Breast epithelium (tissue), 3 donors: ENCODE measurements at regions not wholly inside any gene's neighbourhood (a gene's known extent, or its start where the extent isn't known, plus 50 kb on each side); places are given as distances from the start of the nearest gene placed in this dataset.

ENCODE experiments used
- POLR2A ChIP-seq: fragments of 450-650 bp; IDR thresholded peaks from one replicate; pipeline ENCODE4 v1.6.1; 2016; ENCODE audit warnings: antibody characterized with exemption, mild to moderate bottlenecking, moderate library complexity
- POLR2AphosphoS5 ChIP-seq, 3 donors: sonication (generic); formaldehyde crosslinking; IDR thresholded peaks; one replicate each; pipeline ENCODE4 v1.6.1; 2017; ENCODE audit warnings: antibody characterized with exemption in 3 of 3
- TF ChIP-seq, protein P1 (sequence below), 3 donors: fragments of 450-650 bp; IDR thresholded peaks; one replicate each; pipeline ENCODE4 v1.5.1; 2016 to 2017; ENCODE audit warnings: antibody characterized with exemption in 3 of 3, mild to moderate bottlenecking in 3 of 3, moderate library complexity in 3 of 3

DNA sequence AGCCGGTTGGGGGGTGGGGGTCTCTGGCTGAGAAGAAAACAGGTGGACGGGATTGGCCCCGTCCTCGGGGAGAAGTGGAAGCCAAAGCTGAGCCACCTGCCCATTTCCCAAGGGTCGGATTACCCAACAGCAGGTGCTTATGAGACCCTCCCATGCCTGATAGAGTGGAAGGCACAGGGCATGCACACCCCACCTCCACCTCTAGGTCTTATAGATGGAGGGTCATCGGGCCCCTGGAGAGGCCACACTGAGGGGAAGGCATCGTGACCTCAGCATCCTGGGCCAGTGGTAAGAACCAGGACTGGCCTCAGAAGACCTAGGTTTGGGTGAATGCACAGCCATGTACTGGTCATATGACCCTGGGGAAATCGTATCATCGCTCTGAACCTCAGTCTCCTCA lies 85.9 kb downstream of the BUD13 start:
- TF ChIP-seq POLR2A (no peak), POLR2AphosphoS5 (IDR thresholded peaks at IDR 0.05) (no peak)
- TF ChIP-seq, protein P1, sequence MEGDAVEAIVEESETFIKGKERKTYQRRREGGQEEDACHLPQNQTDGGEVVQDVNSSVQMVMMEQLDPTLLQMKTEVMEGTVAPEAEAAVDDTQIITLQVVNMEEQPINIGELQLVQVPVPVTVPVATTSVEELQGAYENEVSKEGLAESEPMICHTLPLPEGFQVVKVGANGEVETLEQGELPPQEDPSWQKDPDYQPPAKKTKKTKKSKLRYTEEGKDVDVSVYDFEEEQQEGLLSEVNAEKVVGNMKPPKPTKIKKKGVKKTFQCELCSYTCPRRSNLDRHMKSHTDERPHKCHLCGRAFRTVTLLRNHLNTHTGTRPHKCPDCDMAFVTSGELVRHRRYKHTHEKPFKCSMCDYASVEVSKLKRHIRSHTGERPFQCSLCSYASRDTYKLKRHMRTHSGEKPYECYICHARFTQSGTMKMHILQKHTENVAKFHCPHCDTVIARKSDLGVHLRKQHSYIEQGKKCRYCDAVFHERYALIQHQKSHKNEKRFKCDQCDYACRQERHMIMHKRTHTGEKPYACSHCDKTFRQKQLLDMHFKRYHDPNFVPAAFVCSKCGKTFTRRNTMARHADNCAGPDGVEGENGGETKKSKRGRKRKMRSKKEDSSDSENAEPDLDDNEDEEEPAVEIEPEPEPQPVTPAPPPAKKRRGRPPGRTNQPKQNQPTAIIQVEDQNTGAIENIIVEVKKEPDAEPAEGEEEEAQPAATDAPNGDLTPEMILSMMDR (IDR thresholded peaks at IDR 0.05): no peak
